HT-29 (cell line): ENCODE measurements at regions not wholly inside any gene's neighbourhood (a gene's known extent, or its start where the extent isn't known, plus 50 kb on each side); places are given as distances from the start of the nearest gene placed in this dataset. TPM values are rescaled to one million over a fixed set of nuclear protein-coding genes. Genes with fewer than 3 reads are reported as not detected.

Experiments used
- DNase-seq: peaks from one replicate; pipeline ENCODE4 v3.0.0-alpha.2; 2015; ENCODE audit warnings: low spot score
- small RNA-seq: library from RNA; depleted of rRNA; stranded (forward); fragments of <200 nt; gene quantifications from one replicate; pipeline ENCODE3, GENCODE V24; 2014

DNA sequence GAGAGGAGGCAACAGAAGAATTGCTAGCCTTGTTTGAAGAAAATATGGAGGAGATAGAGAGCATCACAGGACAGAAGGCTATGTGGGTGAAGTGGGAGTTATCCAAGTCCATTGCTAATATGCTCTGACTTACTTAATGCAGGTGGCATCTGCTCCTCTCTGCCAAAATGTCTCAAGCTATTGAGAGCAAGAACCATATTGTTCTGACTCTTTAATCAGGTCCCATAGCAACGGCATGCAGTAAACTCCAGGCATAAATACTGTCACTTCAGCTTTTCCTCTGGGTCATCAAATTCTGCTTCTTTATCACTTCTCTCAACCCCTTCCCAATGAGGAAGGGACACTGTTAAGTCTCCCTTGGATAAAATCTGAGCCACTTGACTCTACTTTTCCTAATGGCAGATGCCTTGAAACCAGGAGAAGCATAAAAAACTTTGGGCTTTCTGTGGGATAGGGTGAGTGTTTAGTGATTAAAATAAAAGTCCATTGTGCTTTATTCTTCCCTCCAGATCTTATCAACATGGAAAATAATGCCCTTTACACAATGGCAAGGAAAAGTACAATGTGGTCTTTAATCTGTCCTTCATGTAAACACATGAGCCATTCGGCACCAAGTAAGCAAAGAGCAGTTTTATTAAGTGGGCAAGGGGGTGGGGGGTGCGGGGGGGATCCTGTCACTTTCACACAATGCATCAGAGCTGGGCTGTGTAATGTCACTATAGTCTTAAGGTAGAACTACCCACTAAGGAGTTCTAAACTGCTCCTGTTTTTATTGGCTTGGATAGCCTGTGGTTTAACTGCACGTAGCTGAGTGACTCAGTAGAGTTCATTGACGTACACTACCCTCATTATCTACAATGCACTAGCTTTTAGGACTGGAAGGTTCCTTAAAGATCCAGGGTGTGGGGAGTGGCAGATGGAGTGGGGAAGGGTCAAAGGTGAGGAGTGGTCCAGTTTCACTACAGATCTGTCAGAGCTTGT is 71.0 kb upstream of the TARS1 start:
- DNase-seq = no peak

DNA sequence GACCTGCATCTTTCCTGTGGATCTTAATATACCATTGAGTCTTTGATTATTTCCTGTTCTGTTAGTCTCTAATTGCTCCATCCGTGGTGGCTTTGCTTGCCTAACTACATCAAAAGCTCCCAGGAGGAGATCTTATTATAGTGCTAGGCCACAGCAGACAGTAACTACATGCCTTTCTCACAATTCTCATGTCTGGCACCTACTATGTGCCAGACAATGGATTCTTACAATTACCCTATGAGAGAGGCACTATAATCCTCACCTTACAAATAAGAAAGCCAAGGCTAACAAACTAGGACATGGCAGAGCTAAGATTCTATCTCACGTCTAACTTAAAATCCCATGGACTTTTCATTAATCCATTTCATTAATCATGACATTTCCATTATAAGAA is 70.3 kb upstream of the TARS1 start:
- DNase-seq = no peak

DNA sequence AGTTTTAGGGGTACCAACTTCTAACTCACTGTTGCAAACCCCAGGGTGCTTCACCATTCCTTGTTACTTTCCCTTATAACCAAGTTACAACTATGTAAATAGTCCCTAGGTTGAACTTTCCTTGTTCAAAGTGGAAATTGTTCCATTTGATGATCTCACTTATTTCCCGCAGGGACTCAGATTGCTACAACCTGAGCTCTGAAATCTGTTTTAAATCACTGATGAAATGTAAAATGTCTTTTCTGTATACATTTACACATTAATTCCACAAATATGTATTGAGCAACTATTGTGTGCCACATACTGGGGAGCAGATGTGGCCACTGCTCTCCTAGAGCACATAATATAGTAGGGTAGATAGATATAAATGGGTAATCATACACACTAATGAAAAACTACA is 69.1 kb upstream of the TARS1 start:
- no peak for DNase-seq

DNA sequence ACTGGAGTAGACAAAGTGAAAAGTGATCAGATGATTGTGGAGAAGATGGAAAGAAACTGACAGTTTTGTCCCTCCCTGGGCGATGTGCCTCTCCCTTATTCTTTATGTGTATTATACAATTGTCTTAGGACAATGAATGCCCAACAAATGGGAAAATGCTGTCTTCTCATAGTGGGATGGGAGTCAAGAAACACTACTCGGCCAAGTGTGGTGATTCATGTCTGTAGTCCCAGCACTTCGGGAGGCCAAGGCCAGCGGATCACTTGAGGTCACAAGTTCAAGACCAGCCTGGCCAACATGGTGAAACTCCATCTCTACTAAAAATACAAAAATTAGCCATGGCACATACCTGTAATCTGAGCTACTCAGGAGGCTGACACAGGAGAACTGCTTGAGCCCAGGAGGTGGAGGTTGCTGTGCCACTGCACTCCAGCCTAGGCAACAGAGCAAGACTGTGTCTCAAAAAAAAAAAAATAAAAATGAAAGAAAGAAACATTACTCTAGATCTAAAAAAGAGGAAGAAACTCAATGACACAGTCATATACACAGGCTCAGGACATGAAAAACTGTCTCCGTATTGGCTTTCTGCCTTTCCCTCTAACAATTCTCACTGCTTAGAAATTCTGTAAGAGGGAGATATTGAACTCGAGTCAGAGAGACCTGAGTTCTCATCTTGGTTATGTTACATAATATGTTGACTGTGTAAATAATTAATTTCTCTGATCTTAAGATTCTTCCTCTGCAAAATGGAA is 67.9 kb upstream of the TARS1 start:
- DNase-seq = no peak

DNA sequence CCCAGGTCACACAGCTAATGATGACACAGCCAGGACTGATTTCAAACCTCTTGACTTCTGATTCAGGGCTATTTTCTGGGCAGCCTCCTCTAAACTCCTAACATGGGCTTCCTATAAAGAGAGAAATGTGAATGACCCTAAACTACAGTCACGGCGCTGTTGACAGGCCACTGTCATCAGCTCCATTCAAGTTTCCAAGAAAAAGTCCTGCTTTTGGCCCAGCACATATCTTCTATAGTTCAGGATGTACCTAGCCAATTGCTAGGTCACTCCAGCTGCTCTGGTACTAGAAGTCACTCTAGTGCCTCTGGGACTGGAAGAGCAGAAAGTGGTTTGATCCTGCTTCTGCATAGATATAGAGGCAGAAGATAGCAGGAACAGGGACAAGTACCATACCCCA is 64.9 kb upstream of the TARS1 start:
- no peak for DNase-seq

DNA sequence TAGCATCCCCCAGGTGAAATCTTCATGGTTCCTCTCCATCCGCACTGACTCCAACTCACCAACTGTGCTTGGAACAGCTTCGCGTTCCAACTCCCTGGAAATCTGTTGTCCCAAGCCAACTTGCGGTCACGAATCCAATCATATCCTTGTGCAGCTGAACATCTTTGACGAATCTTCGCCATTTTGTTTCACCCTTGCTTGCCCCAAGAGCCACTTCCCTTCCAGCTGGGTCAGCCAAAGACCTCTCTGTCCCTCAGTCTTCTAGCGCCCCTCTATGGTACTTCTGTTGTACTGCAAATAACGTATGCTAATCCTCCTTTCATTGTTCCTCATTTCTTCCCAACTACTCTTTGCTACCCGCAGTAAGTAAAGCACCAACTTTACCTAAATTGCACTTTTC is 61.0 kb upstream of the TARS1 start:
- DNase-seq = no peak

DNA sequence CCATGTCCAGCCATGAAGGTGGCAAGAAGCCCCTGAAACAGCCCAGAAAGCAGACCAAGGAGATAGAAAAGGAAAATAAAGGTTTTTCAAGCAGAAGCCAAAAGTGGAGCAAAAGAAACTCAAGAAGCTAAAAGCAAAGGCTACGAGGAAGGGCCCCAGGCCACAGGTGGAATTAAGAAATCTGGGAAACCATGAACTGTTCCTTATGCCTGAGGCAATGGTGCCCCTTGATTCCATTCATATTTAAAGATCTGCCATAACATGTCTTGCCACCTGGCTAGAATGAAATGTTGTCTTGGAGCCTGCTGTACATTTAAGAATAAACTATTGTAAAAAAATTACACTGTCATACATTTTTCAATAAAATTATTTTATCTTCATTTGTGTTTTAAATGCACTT is 59.5 kb upstream of the TARS1 start:
- DNase-seq = no peak

Small RNA genes in the stretch of these regions (small RNA-seq; reads per million reads assigned to genes)
- gene AC010343.2 (not detected), gene AC025459.1 (not detected)
